Caco-2 (cell line): ENCODE measurements at regions not wholly inside any gene's neighbourhood (a gene's known extent, or its start where the extent isn't known, plus 50 kb on each side); places are given as distances from the start of the nearest gene placed in this dataset.

Source experiments
- BruUV-seq: library from RNA; stranded (reverse); fragments of 400-500 nt; replicated peaks from 2 replicates; lab custom pipeline; 2021; lab: Mats Ljungman, UMichigan
- CTCF ChIA-PET: fragments of 300-600 bp; sonication (Branson Sonifier 250); formaldehyde crosslinking; loops from one replicate; lab custom pipeline; 2022; ENCODE audit warnings: antibody characterized with exemption; lab: Charles Lee
- POLR2A ChIA-PET: fragments of 300-600 bp; sonication (Branson Sonifier 250); formaldehyde crosslinking; loops from one replicate; lab custom pipeline; 2022; ENCODE audit warnings: antibody characterized with exemption; lab: Charles Lee
- DNase-seq, 2 experiments: peaks; one replicate each; pipeline versions ENCODE4 v3.0.0 to v3.0.0-alpha.2; 2020 to 2022
- H3K27me3 ChIP-seq: replicated peaks from 2 replicates; pipeline ENCODE4 v1.6.0; 2011; ENCODE audit warnings: low read length; ENCODE audit not compliant: control insufficient read depth, insufficient read depth
- H3K36me3 ChIP-seq: 2 replicates; pipeline ENCODE4 v1.5.1; 2011; ENCODE audit warnings: low read length; ENCODE audit not compliant: control insufficient read depth, insufficient read depth
- H3K4me1 ChIP-seq: fragments of 250-450 bp; sonication (Bioruptor Pico); 2 replicates; pipeline ENCODE4 v1.5.1; 2020; ENCODE audit warnings: mild to moderate bottlenecking
- H3K4me3 ChIP-seq: 2 replicates; pipeline ENCODE4 v1.5.1; 2011; ENCODE audit warnings: low read depth, mild to moderate bottlenecking, control low read depth, low read length
- H3K9me3 ChIP-seq: fragments of 250-450 bp; sonication (Bioruptor Pico); 2 replicates; pipeline ENCODE4 v1.5.1; 2020; ENCODE audit warnings: mild to moderate bottlenecking, moderate library complexity
- H3K27ac Mint-ChIP-seq: one replicate; pipeline ENCODE4 v1.8.0; 2022; ENCODE audit warnings: mixed read lengths; ENCODE audit not compliant: unreplicated experiment
- H3K27me3 Mint-ChIP-seq: one replicate; pipeline ENCODE4 v1.8.0; 2022; ENCODE audit warnings: mixed read lengths; ENCODE audit not compliant: insufficient read depth, unreplicated experiment
- H3K36me3 Mint-ChIP-seq: one replicate; pipeline ENCODE4 v1.8.0; 2022; ENCODE audit warnings: mild to moderate bottlenecking, mixed read lengths; ENCODE audit not compliant: insufficient read depth, unreplicated experiment
- H3K4me1 Mint-ChIP-seq: one replicate; pipeline ENCODE4 v1.8.0; 2022; ENCODE audit warnings: low read depth, mixed read lengths; ENCODE audit not compliant: unreplicated experiment
- H3K4me3 Mint-ChIP-seq: one replicate; pipeline ENCODE4 v1.8.0; 2022; ENCODE audit warnings: mild to moderate bottlenecking, moderate library complexity, mixed read lengths; ENCODE audit not compliant: unreplicated experiment
- H3K9me3 Mint-ChIP-seq: one replicate; pipeline ENCODE4 v1.8.0; 2022; ENCODE audit warnings: mixed read lengths; ENCODE audit not compliant: unreplicated experiment
- intact Hi-C: fragments of 100-400 bp; cut with micrococcal nuclease; formaldehyde crosslinking; loops from one replicate; pipeline ENCODE4 v1.10.0; 2022; ENCODE audit not compliant: unreplicated experiment
- TF ChIP-seq, protein P1 (sequence below), 2 experiments: fragments of 200-600 bp in 1 of 2; IDR thresholded peaks; 1 replicate in 1 of 2; 2 replicates in 1 of 2; pipeline versions ENCODE4 v1.5.1 to v1.8.0; 2011 to 2022; ENCODE audit warnings: antibody characterized with exemption in 1 of 2, control low read depth in 1 of 2, inconsistent platforms in 1 of 2, low read depth in 1 of 2, low read length in 1 of 2, mild to moderate bottlenecking in 1 of 2, moderate library complexity in 1 of 2; ENCODE audit not compliant: insufficient read depth in 1 of 2, severe bottlenecking in 1 of 2, unreplicated experiment in 1 of 2

DNA sequence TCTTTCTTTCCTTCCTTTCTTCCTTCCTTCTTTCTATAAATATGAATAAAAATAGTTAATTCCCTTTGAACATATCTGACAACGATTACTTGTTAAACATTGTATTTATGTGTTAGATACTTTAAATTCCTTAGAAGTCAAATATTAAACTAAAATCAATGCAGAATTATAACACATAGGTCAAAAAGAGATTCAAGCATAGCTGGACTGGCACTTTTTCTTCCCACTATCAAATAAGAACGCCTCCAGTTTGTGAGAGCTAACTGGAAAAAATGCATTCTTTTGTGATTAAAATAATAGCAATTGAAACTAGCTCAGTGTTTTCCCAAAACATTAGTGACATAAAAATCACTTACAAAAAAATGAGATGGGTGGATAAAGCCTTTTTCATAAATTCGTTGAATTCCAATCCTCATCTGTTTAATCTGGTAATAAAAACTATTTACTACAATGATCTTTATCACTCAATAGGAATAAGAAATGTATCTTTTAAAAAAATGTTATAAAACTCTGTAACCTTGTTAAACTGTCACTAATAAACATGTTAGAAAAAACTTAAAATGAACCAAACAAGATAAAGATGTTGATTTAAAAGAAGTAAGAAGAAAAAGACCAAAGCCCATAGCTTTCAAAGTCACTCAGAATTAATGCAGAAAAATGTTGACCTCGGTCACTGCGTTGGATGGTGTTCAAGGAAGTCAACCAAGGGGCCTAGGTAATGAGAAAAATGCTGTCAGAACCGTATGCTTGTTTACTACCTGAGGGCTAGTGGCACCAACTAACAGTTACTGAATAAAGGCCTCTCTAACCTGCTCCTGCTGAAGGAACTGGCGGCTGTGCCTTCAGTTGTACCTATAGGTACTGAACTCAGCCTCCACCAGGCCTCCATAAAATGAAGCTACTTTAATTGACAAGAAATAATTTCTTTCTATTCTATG lies 1039.5 kb upstream of the SLC10A2 start:
- Histone ChIP-seq H3K4me1 (no peaks in the 10 kb centered on the region), H3K27me3 (no peaks in the 10 kb centered on the region), H3K9me3 (no peaks in the 10 kb centered on the region), H3K36me3 (no peaks in the 10 kb centered on the region), H3K4me3 (no peak overlapping the region)
- Mint-ChIP-seq H3K9me3 (peaks cover 8% of the 10 kb centered on the region), H3K4me1 (no peaks in the 10 kb centered on the region), H3K27ac (no peak overlapping the region), H3K27me3 (no peaks in the 10 kb centered on the region), H3K36me3 (no peaks in the 10 kb centered on the region), H3K4me3 (no peak overlapping the region)
- no TSS peak for BruUV-seq
- DNase-seq, result no peak
- ChIA-PET CTCF (no interaction called here), POLR2A (no interaction called here)
- TF ChIP-seq, protein P1, sequence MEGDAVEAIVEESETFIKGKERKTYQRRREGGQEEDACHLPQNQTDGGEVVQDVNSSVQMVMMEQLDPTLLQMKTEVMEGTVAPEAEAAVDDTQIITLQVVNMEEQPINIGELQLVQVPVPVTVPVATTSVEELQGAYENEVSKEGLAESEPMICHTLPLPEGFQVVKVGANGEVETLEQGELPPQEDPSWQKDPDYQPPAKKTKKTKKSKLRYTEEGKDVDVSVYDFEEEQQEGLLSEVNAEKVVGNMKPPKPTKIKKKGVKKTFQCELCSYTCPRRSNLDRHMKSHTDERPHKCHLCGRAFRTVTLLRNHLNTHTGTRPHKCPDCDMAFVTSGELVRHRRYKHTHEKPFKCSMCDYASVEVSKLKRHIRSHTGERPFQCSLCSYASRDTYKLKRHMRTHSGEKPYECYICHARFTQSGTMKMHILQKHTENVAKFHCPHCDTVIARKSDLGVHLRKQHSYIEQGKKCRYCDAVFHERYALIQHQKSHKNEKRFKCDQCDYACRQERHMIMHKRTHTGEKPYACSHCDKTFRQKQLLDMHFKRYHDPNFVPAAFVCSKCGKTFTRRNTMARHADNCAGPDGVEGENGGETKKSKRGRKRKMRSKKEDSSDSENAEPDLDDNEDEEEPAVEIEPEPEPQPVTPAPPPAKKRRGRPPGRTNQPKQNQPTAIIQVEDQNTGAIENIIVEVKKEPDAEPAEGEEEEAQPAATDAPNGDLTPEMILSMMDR (IDR thresholded peaks at IDR 0.05; ENCODE audit: insufficient read depth in 1 of 2, low read depth in 1 of 2, low read length in 1 of 2, severe bottlenecking in 1 of 2, unreplicated experiment in 1 of 2), result no peak
- intact Hi-C loops, result no loop called here

DNA sequence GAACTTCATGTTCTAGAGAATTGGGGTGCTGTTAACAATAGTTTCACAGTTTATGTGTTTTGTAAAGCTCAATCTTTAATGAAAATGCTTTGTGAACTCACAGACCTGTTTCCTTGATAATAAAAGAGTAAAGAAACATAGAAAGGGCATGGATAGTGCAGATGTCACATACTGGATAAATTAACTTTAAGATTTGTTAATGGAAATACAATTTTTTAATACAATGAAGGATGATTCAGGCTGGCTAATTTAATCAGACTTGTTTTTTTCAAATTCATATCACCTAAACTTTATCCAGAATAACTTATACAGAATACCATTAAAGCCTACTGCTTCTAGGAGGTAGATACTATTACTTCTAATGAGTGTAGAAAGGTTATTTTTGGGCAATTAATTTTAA lies 1033.5 kb upstream of the SLC10A2 start:
- H3K9me3 ChIP-seq, result no peaks in the 10 kb centered on the region
- intact Hi-C loops, result no loop called here
- no TSS peak for BruUV-seq
- no peaks in the 10 kb centered on the region for H3K9me3 Mint-ChIP-seq
- DNase-seq, result no peak
- no peaks in the 10 kb centered on the region for H3K4me1 Mint-ChIP-seq
- no peaks in the 10 kb centered on the region for H3K36me3 ChIP-seq
- no peaks in the 10 kb centered on the region for H3K27me3 ChIP-seq
- H3K4me3 Mint-ChIP-seq, result no peak overlapping the region
- H3K27me3 Mint-ChIP-seq, result no peaks in the 10 kb centered on the region
- no peaks in the 10 kb centered on the region for H3K36me3 Mint-ChIP-seq
- no peak overlapping the region for H3K4me3 ChIP-seq
- TF ChIP-seq, protein P1 (IDR thresholded peaks at IDR 0.05; ENCODE audit: insufficient read depth in 1 of 2, low read depth in 1 of 2, low read length in 1 of 2, severe bottlenecking in 1 of 2, unreplicated experiment in 1 of 2), result no peak
- POLR2A ChIA-PET, result no interaction called here
- no peak overlapping the region for H3K27ac Mint-ChIP-seq
- CTCF ChIA-PET, result no interaction called here
- H3K4me1 ChIP-seq, result no peaks in the 10 kb centered on the region

DNA sequence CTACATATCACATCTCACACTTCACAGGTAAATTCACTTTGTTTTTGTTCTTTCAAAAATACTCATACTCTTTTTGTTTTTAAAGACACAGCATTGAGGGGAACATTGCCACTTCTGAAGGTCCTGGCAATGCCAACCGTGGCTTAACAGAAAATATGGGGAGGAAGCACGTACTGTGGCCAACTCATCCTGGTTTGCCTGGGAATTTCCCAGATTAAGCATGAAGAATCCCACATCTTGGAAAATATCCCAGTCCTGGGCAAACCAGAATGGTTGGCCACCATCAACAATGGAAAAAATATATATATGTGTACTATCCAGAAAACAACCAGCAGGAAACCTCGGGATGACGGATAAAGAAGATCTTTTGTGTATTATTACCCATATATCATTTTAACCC lies 1032.2 kb upstream of the SLC10A2 start:
- Histone ChIP-seq H3K27me3 (no peaks in the 10 kb centered on the region), H3K9me3 (no peaks in the 10 kb centered on the region), H3K36me3 (no peaks in the 10 kb centered on the region), H3K4me1 (no peaks in the 10 kb centered on the region), H3K4me3 (no peak overlapping the region)
- no TSS peak for BruUV-seq
- intact Hi-C loops, result no loop called here
- DNase-seq, result no peak
- TF ChIP-seq, protein P1 (IDR thresholded peaks at IDR 0.05; ENCODE audit: insufficient read depth in 1 of 2, low read depth in 1 of 2, low read length in 1 of 2, severe bottlenecking in 1 of 2, unreplicated experiment in 1 of 2), result no peak
- Mint-ChIP-seq H3K27me3 (no peaks in the 10 kb centered on the region), H3K4me3 (no peak overlapping the region), H3K4me1 (no peaks in the 10 kb centered on the region), H3K9me3 (no peaks in the 10 kb centered on the region), H3K27ac (no peak overlapping the region), H3K36me3 (no peaks in the 10 kb centered on the region)
- ChIA-PET POLR2A (no interaction called here), CTCF (no interaction called here)
